DMS153 treated with DMSO at 0.1 percent for 48 hours (cell line): ENCODE measurements at regions not wholly inside any gene's neighbourhood (a gene's known extent, or its start where the extent isn't known, plus 50 kb on each side); places are given as distances from the start of the nearest gene placed in this dataset.
"Not testable (repeated sequence)": the region's sequence is repeated elsewhere in the genome, so short reads cannot be mapped to it uniquely, and the experiment has no call there.

Experiments used
- DNase-seq: peaks from one replicate; lab custom pipeline; 2025; ENCODE audit not compliant: unreplicated experiment; lab: John Stamatoyannopoulos, UW

DNA sequence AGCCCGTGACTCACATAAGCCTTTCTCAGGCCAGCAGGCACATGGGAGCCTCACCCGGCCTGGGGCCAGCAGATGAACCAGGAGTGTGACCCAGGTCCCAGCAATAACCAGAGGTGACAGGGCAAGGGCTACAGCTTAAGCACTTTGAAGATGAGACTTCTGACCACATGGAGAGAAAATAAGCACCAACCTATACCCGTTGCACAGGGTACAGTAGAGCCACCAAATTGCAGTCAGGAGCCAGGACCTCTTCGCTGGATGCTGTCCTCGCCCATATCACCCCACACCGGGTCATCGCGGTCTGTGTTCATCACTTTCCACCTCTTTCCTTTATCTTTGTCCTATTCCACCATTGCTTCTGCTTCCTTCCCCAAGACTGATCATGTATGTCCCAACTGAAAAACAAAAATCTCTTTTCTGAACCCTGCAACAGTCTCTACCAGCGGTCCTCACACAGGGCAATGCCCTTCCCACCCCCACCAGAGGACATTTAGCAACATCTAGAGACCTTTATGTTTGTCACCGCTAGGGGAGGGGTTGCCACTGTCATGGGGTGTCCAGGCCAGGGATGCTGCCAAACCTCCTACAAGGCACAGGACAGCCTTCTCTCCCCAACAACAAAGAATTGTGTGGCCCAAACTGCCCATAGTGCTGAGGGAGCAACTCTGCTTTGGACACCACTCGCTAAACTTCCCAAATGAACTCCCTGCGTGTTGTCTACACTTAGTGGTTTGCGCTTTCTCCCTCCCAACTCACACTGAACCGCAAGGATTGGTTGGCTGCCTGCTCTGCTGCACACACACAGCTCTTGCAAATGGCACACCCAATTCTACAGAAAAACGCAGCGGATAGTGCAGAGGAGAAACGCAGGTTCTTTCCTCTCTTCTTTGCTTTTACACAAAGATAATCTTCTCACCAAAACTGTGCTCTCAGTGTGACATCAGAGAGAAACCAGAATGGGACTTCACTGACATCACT, 219.4 kb upstream of the FRG1 start:
- DNase-seq: not testable (repeated sequence)

DNA sequence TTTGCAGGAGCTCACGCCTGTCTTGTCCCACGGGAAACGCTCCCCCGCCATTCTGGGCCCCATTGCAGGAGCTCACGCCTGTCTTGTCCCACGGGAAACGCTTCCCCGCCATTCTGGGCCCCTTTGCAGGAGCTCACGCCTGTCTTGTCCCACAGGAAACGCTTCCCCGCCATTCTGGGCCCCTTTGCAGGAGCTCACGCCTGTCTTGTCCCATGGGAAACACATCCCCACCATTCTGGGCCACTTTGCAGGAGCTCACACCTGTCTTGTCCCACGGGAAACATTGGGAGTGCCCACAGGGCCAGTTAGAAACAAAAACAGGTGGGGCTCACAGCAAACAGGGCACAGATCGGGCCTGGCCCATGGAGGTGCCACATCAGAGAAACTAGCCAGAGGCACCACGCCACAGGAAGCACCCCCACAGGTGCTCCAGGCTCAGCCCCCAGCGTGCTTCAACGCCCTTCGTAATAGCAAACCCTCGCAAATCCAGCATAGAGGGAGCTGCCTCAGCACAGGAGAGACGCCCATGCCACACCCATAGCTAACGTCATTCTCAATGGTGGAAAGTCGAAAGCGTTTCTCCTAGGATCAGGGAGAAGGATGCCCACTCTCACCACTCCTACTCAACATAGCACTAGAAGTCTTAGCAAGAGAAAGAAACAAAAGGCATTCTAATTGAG, 218.2 kb upstream of the FRG1 start:
- DNase-seq: peak; percentile 70

DNA sequence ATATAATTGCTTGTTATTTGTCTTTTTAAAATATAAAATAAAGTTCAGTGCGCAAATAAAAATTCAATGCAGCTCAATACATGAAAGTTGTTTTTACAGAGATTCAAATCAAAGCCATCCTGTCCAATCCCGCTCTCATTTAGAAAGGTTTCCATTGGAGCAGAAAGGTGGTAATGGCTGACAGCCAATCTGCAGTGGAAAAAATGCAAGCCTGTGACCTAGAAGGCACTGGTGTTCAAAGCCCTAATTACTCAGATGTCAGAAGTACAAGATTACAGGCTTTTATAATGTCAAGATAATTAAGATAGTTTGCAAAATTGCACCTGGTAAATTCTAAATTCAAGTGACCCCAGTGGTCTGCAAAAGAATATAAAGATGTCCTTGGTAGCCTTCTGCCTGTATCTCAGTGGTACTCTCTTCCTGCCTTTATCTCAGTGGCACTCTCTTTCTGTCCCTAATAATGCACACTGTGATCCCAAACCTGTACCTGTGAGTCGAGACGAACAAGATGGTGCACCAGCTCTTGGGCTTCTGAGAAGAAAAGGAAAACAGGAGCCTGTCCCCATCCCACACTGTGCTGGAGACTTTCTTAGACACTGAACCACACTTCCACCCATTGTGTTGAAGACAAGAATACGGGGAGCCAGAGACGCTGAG, 212.6 kb upstream of the FRG1 start:
- not testable (repeated sequence) for DNase-seq

DNA sequence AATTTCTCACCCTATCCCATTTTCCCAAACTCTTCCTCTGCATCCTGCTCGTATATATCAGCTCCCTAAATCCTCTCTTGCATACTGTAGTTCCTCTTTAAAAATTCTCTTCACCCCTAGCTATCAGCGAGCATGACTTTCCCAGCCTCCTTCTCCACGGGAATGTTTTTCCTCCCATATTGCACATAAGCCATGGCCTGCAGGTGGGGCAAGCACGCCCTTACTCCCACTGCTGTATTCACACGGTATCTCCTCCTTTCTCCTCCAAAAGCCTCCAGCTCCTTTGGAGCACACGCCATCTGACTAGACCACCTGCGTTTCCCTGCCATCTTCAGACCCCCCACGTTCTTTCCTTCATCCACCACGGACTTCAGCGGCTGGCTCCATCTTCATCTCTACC, 208.7 kb upstream of the FRG1 start:
- not testable (repeated sequence) for DNase-seq

DNA sequence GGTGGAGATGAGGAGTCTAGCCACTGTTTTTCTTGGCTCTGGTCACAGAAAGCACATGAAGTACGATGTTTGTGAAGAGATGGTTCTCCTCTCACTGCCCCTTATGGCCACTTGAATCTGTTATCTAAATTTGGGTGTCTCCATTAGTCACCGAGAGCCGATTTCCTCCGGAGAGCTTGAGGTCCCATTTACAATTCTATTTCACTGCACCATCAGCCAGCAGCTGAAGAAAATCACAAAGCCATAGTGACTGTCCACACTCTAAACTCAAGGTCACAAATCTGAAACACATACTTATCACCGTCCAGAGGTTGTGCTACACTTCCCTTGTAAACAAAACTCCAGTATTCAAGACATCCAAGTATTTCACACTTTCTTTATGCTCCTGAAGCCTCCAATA, 207.2 kb upstream of the FRG1 start:
- not testable (repeated sequence) for DNase-seq

DNA sequence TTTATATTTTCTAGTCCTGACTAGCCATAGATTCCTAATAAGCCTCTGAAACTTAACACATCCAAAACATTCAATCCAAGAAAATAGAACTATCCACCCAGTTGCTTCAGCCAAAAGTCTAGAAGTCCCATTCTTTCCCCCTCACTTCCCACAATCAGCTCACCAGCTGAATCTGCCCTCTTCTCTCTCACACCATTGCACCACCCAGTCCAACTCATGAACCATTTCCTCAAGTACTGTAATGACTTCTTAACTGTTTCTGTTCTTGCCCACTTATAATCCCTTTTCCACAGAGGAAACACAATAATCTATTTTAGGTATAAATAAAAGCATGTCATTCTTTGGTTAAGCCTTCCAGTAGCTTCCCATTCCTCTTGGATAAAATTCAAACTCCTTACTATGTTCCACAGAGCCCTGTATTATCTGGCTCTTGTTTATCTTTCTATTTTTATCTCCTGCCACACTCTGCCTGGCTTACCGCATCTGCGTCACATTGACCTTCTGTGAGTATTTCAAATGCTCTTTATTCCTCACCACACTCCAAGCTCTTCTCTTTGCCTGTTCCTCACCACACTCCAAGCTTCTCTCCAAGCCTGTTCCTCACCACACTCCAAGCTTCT, 205.9 kb upstream of the FRG1 start:
- not testable (repeated sequence) for DNase-seq

DNA sequence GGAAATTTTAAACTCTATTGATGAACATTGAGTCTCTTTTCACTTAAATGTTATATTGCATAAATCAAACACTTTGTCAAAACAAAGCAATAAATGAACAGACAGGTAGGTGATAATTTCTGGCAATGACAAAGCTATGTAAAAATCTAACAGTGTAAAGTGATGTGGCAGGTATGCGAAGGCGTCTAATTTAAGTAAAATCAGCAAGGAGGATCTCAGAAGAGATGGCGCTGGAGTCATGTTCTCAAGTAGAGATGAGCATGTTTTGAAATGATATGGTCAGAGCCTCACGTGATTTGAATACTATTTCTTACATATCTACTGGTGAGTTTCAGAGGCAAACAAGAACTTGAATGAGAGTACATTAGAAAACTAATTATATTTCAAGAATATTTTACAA, 204.0 kb upstream of the FRG1 start:
- not testable (repeated sequence) for DNase-seq

DNA sequence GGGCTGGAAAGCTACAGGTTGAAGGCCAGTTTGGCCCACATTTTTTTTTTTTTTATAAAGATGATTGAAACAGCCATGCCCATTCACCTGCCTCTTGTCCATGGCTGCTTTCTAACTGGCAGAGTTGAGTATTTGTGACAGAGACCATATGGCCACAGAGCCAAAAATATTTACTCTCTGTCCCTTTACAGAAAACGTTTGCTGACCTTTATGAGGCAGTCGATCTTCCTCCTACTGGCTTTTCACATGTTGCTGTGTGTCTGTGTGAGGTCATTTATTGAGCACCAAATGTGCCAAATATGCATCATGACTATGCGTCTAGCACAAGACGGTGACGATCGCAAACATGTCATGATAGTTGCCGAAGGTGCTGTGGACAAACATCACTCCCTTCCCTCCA, 200.6 kb upstream of the FRG1 start:
- DNase-seq: not testable (repeated sequence)

DNA sequence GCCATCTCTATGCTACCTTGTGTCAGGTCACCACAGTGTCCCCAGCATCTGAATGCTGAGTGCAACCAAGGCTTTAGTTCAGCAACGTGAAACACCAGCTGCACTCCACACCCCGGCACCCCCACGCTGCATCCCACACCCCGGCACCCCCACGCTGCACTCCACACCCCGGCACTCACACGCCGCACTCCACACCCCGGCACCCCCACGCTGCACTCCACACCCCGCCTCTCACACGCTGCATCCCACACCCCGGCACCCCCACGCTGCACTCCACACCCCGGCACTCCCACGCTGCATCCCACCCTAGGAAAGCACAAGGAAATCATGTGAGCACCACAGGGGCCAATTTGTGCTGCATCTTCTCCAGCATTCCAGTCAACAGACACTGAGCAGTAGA, 199.8 kb upstream of the FRG1 start:
- DNase-seq: no peak

DNA sequence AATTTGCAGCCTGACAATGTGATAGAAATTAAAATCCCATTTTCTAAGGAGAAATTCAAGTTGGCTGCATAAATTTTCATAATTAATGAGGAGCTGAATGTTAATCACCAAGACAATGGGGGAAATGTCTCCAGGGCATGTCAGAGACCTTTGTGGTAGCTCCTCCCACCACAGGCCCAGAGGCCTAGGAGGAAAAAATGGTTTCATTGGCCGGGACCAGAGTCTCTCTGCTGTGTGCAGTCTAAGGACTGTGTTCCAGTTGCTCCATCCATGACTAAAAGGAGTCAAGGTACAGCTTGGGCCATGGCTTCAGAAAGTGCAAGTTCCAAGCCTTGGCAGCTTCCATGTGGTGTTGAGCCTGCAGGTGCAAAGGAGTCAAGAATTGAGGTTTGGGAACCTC, 187.6 kb upstream of the FRG1 start:
- DNase-seq: not testable (repeated sequence)

DNA sequence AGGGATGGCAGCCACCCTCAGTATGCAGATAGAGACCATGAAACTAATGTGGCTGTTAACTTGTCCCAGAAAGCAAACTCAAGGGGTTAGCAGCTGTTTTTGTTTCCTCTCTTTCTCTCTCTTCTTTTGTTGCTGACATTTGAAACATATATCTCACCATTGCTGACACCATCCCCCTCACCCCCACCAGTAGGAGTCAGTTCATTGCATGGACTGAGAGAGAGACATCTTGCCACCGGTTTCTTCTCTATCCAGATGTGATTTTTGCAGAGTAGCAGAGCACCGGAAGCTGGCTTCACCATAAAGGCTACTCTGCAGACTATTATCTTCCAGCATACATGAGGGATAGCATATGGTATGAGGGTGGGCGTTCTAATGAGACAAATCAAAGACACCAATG, 177.1 kb upstream of the FRG1 start:
- no peak for DNase-seq

DNA sequence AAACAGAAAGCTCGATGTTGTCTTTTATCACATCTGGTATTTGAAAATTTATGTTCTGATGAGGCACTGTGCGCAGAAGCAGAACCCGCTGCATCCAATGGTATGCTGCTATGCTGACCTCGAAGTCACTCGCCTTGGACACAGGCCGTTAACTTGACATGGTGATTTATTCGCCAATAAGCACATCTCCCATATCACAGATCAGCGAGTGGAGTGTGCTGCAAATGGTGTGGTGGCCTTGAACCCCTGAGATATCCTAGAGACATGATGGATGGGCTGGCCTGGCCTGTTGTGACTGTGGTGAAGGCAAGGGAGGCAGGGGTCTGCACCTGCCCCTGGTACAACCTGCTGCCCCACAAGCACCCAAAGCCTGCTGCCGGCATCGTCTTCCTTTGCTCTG, 175.4 kb upstream of the FRG1 start:
- DNase-seq: no peak

DNA sequence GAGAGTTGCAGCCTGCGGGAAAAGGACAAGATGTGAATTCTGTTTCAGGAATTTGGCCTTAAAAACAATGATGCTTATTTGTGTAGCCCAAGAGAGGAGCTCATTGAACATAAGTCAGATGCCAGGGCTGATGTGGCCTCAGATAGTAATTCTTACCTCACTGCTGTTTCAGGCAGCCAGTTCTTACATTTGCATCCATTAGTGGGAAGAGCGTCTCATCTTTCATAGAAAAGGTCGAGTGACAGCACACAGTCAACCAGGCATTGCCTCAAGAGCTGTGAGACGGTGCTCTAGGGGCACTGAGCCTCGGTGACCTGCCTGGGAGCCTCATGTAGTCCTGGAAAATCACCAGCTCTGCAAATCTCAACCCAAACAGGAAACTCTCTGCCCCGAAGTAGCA, 174.9 kb upstream of the FRG1 start:
- DNase-seq: no peak

DNA sequence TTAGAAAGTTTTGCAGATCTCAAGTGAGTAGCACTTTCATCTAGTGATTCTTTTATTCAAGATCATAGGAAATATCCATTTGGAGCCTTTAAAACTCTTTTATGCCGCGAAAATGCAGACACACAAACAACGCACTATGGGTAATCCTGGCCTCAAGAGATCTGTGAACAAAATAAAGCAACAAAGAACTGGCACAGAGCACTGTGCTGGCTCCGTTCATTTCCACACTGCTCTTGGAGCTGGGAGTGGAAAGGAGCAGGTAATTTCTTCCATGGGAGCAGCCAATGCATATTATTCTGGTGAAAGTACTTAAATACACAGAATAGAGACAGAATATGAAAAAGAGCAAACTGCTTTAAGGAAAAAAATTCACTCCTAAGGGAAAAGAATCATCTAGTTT, 172.7 kb upstream of the FRG1 start:
- no peak for DNase-seq

DNA sequence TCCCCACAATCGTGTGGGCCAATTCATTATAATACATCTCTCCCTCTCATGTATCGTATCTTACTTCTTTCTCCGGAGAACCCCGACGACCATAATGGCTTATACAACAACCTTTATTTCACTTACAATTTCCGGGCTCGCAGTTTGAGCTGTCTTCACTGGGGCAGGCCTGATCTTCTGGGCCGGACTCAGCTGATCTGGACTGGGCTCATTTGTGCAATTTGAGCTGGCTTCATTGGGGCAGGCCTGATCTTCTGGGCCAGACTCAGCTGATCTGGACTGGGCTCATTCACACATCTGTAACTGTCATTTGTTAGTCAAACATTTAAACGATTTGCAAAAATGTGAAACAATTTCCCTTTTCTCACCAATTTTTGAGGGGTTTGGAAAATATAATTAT, 171.5 kb upstream of the FRG1 start:
- DNase-seq: no peak

DNA sequence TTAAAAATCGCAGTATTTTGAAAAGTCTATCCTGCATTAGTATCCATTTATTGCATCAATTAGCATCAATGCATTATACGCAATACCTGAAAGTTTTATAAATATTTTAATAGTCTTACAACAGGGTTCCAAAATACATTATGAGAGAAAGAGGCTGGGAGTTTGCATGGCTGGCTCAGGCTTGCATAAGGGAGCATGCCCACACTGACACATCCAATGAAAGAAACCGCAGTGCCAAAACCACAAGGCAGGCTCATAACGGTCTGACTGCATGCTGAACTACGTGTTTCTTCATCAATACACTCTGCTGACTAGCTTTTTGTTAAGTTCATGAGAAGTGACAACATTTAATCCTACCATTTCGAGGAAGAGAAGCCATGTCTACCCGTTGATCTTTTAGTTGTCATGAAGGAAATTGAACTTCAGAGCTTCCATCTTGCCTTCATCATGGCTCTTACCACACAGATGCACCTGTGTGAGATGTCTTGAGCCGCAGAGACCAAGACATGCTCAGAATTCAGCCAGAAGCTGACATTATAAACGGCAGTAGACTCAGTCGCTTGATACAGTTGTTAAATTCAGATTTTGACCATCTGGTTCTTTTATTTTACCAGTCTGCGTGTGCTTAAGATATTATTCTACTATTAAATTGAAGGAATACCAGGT, 168.8 kb upstream of the FRG1 start:
- DNase-seq: no peak

DNA sequence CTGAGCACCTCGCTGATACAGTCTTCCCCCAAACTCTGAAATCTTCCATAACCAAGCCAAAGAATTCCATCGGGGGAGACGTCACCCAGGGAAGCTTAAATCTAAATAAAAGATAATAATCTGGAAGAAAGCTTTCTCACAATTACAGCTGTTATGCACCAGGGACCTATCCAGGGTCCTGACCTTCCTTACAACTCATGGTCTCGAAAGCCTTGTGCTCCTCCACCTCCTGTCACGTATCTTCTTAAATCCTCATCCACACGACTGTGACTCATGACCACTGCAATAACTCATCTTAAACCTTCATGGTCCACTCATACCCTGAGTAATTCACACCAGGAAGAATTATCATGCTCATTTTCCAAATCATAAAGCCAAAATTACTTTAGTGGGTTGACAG, 166.8 kb upstream of the FRG1 start:
- no peak for DNase-seq

DNA sequence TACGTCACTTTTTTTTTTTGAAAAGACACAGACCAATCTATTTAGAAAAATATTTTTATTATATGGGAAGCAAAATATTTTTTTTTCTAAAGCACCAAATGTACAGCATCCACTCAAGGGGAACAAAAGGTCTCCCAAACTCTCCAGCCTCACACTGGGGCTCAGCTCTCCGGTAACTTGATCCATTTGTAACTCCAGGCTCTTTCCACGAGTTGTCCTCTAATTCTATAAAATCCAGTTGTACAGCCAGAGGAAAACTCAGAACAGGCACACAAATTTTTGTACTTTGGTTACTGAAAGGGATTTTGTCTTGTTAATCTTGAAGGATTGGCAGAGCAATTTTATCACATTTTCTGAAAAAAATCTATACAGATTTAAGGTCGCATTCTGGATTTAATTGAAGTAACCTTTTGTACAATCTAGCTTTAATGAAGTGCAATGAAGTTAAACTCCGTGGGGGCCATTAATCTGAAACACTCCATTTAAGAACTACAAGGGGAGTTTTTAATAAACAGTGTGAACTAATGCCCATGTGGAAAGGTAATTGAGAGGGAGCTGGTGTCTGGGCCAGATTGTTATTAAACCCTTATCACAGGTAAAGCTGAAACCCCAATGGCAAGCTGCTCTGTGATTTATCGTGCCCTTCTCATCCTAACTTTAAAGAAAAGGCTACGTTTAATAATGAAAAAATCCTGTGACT, 161.2 kb upstream of the FRG1 start:
- no peak for DNase-seq

DNA sequence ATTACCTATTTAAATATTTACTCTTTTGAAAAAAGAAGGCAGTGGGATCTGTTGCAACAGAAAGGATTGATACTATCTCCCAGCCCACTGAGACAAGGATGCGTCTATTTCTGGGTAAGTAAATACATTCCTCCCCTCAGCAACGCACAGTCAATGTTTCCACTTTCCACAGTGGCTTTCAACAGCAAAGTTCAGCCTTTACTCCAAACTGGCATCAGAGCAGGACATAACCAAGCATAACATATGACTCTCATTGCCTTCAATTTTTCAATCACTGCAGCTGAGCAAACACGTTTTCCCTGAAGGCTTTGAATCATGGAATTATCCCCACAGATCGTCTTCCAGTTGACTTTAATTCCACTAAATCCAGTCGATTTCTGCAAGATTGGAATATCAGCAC, 160.3 kb upstream of the FRG1 start:
- peak; percentile 37 for DNase-seq

DNA sequence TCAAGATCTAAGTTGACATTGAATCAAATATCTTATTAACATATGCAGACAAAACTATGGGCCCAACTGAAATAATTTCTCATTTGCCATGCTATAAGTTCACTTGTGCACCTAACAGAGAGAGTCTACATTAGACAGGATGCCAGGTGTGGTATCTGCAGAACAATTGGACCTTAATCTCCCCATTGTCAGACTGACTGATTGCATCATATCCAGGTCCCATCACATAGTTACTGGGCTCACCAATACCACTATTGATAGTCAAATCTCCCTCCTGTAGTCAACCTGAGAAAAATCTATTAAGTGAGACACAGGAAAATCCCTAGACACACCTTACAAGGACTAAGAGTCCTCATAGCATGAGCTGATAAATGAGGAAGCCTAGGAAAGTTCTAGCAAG, 156.0 kb upstream of the FRG1 start:
- DNase-seq: no peak
